HG03103 (cell line): ENCODE measurements at regions not wholly inside any gene's neighbourhood (a gene's known extent, or its start where the extent isn't known, plus 50 kb on each side); places are given as distances from the start of the nearest gene placed in this dataset.
"Not testable (repeated sequence)": the region's sequence is repeated elsewhere in the genome, so short reads cannot be mapped to it uniquely, and the experiment has no call there.

Experiments used
- ATAC-seq: cut with Tn5 transposase; IDR thresholded peaks from one replicate; pipeline ENCODE4 v1.9.1; 2021; ENCODE audit warnings: low read depth; ENCODE audit not compliant: unreplicated experiment

- ATAC-seq = no peak
These were observed 134.0 kb upstream of the PODXL start for GRCh38 chr7:131690441-131690840.

GRCh38 chr7:131689662-131690234 is 133.3 kb upstream of the PODXL start:
- no peak for ATAC-seq

- no peak for ATAC-seq
These were observed 132.6 kb upstream of the PODXL start for GRCh38 chr7:131688738-131689661.

- no peak for ATAC-seq
These were observed 130.9 kb upstream of the PODXL start for GRCh38 chr7:131687296-131687695.

- ATAC-seq = no peak
These were observed 130.4 kb upstream of the PODXL start for GRCh38 chr7:131686833-131687232.

- no peak for ATAC-seq
These were observed 127.2 kb upstream of the PODXL start for GRCh38 chr7:131683536-131684125.

GRCh38 chr7:131681961-131682360 is 125.5 kb upstream of the PODXL start:
- no peak for ATAC-seq

- ATAC-seq = not testable (repeated sequence)
These were observed 122.6 kb upstream of the PODXL start for GRCh38 chr7:131679071-131679470.

- ATAC-seq = not testable (repeated sequence)
These were observed 120.4 kb upstream of the PODXL start for GRCh38 chr7:131676850-131677249.

GRCh38 chr7:131674131-131674530 is 117.7 kb upstream of the PODXL start:
- no peak for ATAC-seq

- ATAC-seq = no peak
These were observed 117.1 kb upstream of the PODXL start for GRCh38 chr7:131673576-131673975.

- ATAC-seq = no peak
These were observed 114.0 kb upstream of the PODXL start for GRCh38 chr7:131670406-131670805.

GRCh38 chr7:131667699-131668098 is 111.3 kb upstream of the PODXL start:
- ATAC-seq = no peak

- no peak for ATAC-seq
These were observed 108.6 kb upstream of the PODXL start for GRCh38 chr7:131665021-131665420.

- ATAC-seq = no peak
These were observed 108.1 kb upstream of the PODXL start for GRCh38 chr7:131664570-131664969.

- ATAC-seq = not testable (repeated sequence)
These were observed 106.0 kb upstream of the PODXL start for GRCh38 chr7:131662301-131662873.

- no peak for ATAC-seq
These were observed 101.5 kb upstream of the PODXL start for GRCh38 chr7:131657881-131658280.

GRCh38 chr7:131656980-131657723 is 100.7 kb upstream of the PODXL start:
- ATAC-seq = no peak

- no peak for ATAC-seq
These were observed 99.4 kb upstream of the PODXL start for GRCh38 chr7:131655866-131656265.

GRCh38 chr7:131655447-131655846 is 99.0 kb upstream of the PODXL start:
- no peak for ATAC-seq
